ENCODE measurements at regions not wholly inside any gene's neighbourhood (a gene's known extent, or its start where the extent isn't known, plus 50 kb on each side); places are given as distances from the start of the nearest gene placed in this dataset.

DNA sequence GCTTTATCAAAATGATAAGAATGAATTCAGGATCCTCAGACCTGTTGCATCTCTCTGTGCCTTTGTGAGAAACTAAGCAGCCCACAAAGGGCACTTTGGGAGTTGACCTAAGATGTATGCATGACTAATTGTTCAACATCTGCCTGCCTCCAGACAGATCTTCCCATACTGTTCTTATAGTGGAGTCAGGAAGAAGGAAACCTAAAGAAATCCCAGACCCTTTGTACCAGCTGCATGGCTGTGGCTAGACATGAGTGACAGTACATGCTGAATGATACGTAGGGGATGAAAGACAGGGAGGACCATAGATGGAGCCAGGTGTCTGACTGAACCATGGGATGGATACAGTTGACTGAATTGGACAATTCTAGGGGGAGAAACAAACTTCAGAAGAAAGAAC is 148.7 kb upstream of the PCGF5 start:
- in situ Hi-C loops (cut with HindIII; ENCODE audit: low sequenced_read_pairs): no loop called here
- H3K4me3 ChIP-seq (ENCODE audit: low read depth, low read length): no peak overlapping the region
- no peak for DNase-seq (ENCODE audit: low read depth)
- TF ChIP-seq, protein P1, sequence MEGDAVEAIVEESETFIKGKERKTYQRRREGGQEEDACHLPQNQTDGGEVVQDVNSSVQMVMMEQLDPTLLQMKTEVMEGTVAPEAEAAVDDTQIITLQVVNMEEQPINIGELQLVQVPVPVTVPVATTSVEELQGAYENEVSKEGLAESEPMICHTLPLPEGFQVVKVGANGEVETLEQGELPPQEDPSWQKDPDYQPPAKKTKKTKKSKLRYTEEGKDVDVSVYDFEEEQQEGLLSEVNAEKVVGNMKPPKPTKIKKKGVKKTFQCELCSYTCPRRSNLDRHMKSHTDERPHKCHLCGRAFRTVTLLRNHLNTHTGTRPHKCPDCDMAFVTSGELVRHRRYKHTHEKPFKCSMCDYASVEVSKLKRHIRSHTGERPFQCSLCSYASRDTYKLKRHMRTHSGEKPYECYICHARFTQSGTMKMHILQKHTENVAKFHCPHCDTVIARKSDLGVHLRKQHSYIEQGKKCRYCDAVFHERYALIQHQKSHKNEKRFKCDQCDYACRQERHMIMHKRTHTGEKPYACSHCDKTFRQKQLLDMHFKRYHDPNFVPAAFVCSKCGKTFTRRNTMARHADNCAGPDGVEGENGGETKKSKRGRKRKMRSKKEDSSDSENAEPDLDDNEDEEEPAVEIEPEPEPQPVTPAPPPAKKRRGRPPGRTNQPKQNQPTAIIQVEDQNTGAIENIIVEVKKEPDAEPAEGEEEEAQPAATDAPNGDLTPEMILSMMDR (IDR thresholded peaks at IDR 0.05; ENCODE audit: low read depth, low read length, missing control alignments): no peak

DNA sequence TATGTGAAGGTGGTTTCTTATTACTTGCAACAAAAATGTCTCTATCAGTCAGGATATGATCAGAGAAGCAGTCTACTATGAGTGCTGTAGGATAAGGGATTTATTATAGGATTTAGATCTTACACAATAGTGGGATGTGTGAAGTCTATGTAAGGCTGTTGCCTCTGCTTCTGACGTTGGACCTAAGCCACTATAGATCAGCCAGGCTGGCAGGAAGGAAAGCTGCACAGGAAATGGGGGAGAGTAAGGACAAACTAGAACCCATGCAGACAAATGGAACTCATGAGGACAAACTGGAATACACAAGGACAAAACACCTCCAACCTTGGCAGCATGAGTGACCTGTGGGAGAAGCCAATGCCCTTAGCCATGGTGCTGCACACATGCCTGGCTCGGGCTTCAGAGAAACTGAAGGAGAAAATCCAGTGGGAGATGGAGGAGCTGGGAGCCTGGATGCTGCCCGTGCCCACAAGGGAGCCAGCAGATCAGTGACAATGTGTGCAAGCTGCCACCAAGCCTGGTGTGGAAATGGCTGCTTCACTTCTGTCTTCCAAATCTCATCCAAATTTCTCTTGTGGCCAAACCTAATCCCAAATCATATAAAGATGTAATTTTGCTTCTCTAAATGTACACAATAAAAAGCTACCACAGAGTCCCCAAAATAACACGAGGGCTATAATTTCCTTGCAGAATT is 147.0 kb upstream of the PCGF5 start:
- no peak overlapping the region for H3K4me3 ChIP-seq (ENCODE audit: low read depth, low read length)
- no peak for DNase-seq (ENCODE audit: low read depth)
- in situ Hi-C loops (cut with HindIII; ENCODE audit: low sequenced_read_pairs): no loop called here
- TF ChIP-seq, protein P1 (IDR thresholded peaks at IDR 0.05; ENCODE audit: low read depth, low read length, missing control alignments): no peak

DNA sequence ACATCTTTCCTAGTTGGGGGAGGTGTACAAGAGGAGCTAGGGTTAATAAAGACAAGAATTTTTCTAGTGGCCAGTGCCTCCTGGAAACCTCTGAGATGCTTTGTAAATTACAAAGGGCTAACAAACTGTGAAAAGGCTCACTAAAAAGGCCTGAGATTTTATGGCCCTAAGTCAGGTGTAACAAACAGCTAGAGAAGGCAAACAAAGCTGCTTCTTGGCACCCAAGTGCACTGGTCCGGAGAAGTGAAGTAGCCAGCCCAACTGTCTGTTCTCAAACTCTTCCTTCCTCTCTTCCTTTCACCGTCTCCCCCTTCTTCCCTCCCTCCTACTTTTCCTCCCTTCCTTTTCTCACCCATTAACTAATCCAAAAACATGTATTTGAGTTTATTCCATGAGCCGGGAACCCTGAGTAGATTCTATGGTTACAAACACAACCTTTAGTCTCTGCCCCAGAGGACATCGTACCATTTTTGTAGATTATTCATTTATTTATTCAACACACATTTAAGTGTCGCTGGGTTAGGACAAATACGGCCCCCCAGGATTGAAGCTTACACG is 143.4 kb upstream of the PCGF5 start:
- TF ChIP-seq, protein P1 (IDR thresholded peaks at IDR 0.05; ENCODE audit: low read depth, low read length, missing control alignments): no peak
- in situ Hi-C loops (cut with HindIII; ENCODE audit: low sequenced_read_pairs): loop anchor here (5.0 kb wide), 1 partner anchor 95 kb away; no protein-coding TSS in a partner anchor
- H3K4me3 ChIP-seq (ENCODE audit: low read depth, low read length): no peak overlapping the region
- no peak for DNase-seq (ENCODE audit: low read depth)

DNA sequence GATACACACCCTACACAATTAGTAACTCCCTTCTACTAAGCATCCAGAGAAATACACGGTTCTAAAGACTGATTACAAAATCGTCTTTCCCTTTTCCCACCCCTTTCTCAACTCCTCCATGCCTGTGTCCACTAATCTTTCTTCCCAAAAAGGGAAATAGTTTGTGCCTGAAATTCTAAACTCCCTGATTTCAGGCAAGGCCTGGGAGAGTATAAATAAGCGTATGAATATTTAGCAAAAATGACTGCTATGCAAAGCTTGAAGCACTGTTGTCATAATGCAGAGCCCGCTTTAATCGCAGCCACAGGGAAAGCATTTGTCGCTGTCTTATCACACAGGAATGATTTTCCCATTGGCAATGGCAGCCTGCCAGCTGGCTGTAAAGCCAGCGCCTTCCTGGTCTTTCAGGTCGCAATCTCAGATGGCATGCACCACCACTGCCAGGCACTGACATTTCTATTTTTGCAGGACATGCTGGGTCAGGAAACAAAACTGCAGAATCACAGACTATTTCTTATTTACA is 142.9 kb upstream of the PCGF5 start:
- TF ChIP-seq, protein P1 (IDR thresholded peaks at IDR 0.05; ENCODE audit: low read depth, low read length, missing control alignments): no peak
- in situ Hi-C loops (cut with HindIII; ENCODE audit: low sequenced_read_pairs): loop anchor here (5.0 kb wide), 1 partner anchor 95 kb away; no protein-coding TSS in a partner anchor
- DNase-seq (ENCODE audit: low read depth): no peak
- no peak overlapping the region for H3K4me3 ChIP-seq (ENCODE audit: low read depth, low read length)

DNA sequence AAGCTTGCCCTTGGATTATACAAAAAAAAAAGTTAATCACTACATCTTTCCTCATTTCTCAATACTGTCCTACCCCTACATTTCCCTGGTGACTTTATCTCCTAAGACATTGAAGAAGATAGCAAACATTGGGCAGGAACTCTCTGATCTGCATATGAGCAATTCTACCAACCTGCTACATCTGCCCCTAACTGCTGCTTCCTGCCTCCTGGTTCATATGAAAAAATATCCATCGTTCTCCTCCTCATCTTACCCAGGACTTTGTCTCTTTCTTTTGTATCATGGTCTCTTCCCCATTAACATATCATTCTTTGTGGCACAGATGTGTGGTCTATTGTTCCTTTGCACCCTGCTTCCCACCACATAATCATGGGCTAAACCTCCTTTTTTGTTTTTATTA is 139.7 kb upstream of the PCGF5 start:
- in situ Hi-C loops (cut with HindIII; ENCODE audit: low sequenced_read_pairs): no loop called here
- DNase-seq (ENCODE audit: low read depth): no peak
- H3K4me3 ChIP-seq (ENCODE audit: low read depth, low read length): no peak overlapping the region
- TF ChIP-seq, protein P1 (IDR thresholded peaks at IDR 0.05; ENCODE audit: low read depth, low read length, missing control alignments): no peak

DNA sequence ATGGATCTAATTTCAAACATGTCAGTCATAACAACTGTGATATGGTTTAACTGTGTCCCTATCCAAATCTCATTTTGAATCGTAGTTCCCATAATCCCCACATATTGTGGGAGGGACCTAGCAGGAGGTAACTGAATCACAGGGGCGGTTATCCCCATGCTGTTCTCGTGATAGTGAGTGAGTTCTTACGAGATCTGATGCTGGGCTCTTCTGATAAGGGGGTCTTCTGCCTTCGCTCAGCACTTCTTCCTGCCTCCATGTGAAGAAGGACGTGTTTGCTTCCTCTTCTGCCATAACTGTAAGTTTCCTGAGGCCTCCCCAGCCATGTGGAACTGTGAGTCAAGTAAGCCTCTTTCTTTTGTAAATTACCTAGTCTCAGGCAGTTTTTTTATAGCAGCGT is 138.0 kb upstream of the PCGF5 start:
- TF ChIP-seq, protein P1 (IDR thresholded peaks at IDR 0.05; ENCODE audit: low read depth, low read length, missing control alignments): no peak

More for the DNA sequence above, 138.0 kb upstream of the PCGF5 start:
- H3K4me3 ChIP-seq (ENCODE audit: low read depth, low read length): no peak overlapping the region
- no peak for DNase-seq (ENCODE audit: low read depth)
- in situ Hi-C loops (cut with HindIII; ENCODE audit: low sequenced_read_pairs): no loop called here

All from astrocyte of the cerebellum (primary cell).